Mucosa of rectum (tissue), 2 donors: ENCODE measurements at regions not wholly inside any gene's neighbourhood (a gene's known extent, or its start where the extent isn't known, plus 50 kb on each side); places are given as distances from the start of the nearest gene placed in this dataset.

ENCODE experiments used
- H3K27ac ChIP-seq, 2 donors: one replicate each; pipeline ENCODE4 v1.7.0; 2013; ENCODE audit warnings: inconsistent platforms in 2 of 2, low read depth in 2 of 2, low read length in 2 of 2
- H3K27me3 ChIP-seq, 2 donors: one replicate each; pipeline ENCODE4 v1.7.0; 2013; ENCODE audit warnings: low read length in 2 of 2; ENCODE audit not compliant: control insufficient read depth in 2 of 2, insufficient read depth in 2 of 2
- H3K36me3 ChIP-seq, 2 donors: one replicate each; pipeline ENCODE4 v1.7.0; 2013; ENCODE audit warnings: low read length in 2 of 2; ENCODE audit not compliant: control insufficient read depth in 2 of 2, insufficient read depth in 2 of 2
- H3K4me1 ChIP-seq, 2 donors: one replicate each; pipeline ENCODE4 v1.7.0; 2013; ENCODE audit warnings: low read length in 2 of 2, mild to moderate bottlenecking in 1 of 2; ENCODE audit not compliant: control insufficient read depth in 2 of 2, insufficient read depth in 2 of 2
- H3K4me3 ChIP-seq, 2 donors: one replicate each; pipeline ENCODE4 v1.7.0; 2013; ENCODE audit warnings: low read length in 2 of 2
- H3K9ac ChIP-seq, 2 donors: one replicate each; pipeline ENCODE4 v1.7.0; 2013; ENCODE audit warnings: low read length in 2 of 2, low read depth in 1 of 2, mild to moderate bottlenecking in 1 of 2
- H3K9me3 ChIP-seq, 2 donors: one replicate each; pipeline ENCODE4 v1.7.0; 2013; ENCODE audit warnings: low read length in 2 of 2; ENCODE audit not compliant: control insufficient read depth in 2 of 2
- donor health status: healthy.
- donor health status: Normal muscosa, but diverticular disease.

GRCh38 chr5:15065091-15065490 is 193.5 kb upstream of the ANKH start:
- Histone ChIP-seq H3K9ac (no peak overlapping the region), H3K27ac (no peak overlapping the region), H3K9me3 (no peaks in the 10 kb centered on the region), H3K4me3 (no peak overlapping the region), H3K36me3 (no peaks in the 10 kb centered on the region), H3K27me3 (no peaks in the 10 kb centered on the region), H3K4me1 (no peaks in the 10 kb centered on the region)

GRCh38 chr5:15064396-15064795 is 192.8 kb upstream of the ANKH start:
- Histone ChIP-seq H3K9me3 (no peaks in the 10 kb centered on the region), H3K9ac (no peak overlapping the region), H3K27ac (no peak overlapping the region), H3K27me3 (no peaks in the 10 kb centered on the region), H3K4me3 (no peak overlapping the region), H3K4me1 (no peaks in the 10 kb centered on the region), H3K36me3 (no peaks in the 10 kb centered on the region)

DNA sequence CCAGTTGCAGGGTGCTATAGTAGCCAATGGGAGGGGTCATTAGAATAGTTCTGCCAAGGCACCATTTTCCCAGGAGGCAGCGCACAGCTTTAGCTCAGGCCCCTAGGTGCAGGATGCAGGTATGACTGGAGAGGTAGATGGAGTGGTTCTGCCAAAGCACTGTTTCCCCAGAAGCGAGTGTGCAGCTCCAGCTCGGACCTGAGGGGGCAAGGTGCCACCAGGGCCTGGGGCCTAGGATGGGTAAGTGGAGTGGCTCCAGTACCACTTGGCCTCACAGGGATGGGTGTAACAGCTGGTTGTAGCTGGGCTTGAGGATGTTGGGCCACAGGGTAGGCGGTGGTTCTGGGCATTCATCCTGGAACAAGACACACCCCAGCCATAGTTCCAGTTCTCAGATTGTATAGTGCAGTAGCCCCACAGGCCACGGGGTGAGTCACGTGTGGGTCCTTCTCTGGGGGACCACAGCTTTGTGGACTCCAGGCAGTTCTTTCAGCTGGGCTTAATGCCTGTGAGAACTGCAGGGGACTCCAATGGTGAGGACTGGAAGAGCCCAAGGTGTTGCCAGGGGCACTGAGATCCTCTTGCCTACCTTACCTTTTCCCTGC is 185.5 kb upstream of the ANKH start:
- Histone ChIP-seq H3K9ac (no peak overlapping the region), H3K9me3 (no peaks in the 10 kb centered on the region), H3K27ac (no peak overlapping the region), H3K27me3 (no peaks in the 10 kb centered on the region), H3K36me3 (no peaks in the 10 kb centered on the region), H3K4me1 (no peaks in the 10 kb centered on the region), H3K4me3 (no peak overlapping the region)

GRCh38 chr5:15044521-15044920 is 172.9 kb upstream of the ANKH start:
- Histone ChIP-seq H3K27ac (no peak overlapping the region), H3K9ac (no peak overlapping the region), H3K27me3 (no peaks in the 10 kb centered on the region), H3K4me1 (no peaks in the 10 kb centered on the region), H3K9me3 (no peaks in the 10 kb centered on the region), H3K36me3 (no peaks in the 10 kb centered on the region), H3K4me3 (no peak overlapping the region)

DNA sequence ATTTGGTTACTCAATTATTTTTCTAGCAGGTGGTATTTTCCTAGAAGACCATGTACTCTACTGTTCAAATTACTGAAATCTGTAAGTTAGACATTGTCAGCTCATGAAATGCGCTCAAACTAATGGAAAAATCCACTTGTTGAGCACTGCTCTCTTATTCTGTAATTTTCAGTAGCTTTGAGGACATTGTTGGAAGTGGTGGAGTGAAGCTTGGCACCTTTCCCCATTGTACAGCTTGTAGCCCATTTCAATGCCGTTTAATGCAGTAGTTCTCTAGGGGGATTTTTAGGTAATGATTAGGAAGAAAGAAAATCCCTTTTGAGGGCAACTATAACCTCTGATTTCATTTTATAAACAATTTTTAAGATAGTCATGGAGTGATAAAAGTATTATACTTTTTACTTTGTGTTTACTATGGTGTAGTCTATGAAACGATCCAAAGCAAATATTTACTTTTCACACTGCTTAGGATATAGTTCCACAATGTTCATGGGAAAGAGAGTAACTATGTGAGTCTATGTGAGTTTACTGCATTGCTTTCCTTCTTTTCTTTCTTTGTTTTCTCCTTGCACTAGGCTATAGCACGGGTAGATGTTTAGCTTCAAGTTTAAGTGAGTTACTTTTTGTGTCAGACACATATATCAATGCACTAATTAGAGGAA is 165.8 kb upstream of the ANKH start:
- Histone ChIP-seq H3K9me3 (no peaks in the 10 kb centered on the region), H3K36me3 (no peaks in the 10 kb centered on the region), H3K27ac (no peak overlapping the region), H3K4me3 (no peak overlapping the region), H3K4me1 (peaks cover 0 to 3% of the 10 kb centered on the region in 2 donors), H3K27me3 (no peaks in the 10 kb centered on the region), H3K9ac (no peak overlapping the region)

DNA sequence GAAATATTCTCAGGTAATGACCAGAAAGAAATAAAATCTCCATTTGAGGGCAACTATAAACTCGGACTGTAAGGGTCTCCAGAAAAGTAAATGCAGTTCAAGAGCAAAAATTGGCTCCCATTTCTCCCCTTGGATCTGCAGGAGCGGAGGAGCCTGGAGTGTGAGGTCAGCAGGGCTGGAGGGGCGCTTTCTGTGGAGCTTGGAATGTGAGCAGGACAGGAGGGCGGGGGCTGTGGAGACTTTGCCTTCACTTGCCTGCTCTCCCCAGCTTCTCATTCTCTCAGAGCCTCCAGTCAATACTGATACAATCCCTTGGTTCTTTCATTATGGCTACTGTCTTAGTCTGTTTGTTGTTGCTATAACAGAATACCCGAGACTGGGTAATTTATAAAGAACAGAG is 162.8 kb upstream of the ANKH start:
- Histone ChIP-seq H3K4me3 (no peak overlapping the region), H3K27me3 (no peaks in the 10 kb centered on the region), H3K27ac (no peak overlapping the region), H3K9me3 (no peaks in the 10 kb centered on the region), H3K9ac (no peak overlapping the region), H3K36me3 (no peaks in the 10 kb centered on the region), H3K4me1 (peaks cover 0 to 3% of the 10 kb centered on the region in 2 donors)

DNA sequence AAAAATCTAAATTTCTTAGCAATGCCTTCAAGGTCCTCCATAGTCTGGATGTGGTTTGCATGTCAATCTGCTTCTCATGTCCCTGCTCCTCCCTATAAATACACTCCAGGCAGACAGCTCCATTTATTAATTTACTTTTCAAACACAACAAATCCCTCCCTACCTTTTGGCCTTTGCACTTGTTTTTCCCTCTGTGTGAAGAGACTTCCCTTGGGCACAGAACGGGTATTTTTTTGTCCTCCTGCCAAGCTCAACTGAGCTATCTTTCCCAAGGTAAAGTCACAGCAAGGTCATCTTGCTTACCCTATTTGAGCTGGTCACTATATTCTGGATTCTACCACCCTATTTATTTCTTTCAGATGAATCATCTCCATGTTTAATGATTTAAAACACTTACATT is 159.6 kb upstream of the ANKH start:
- Histone ChIP-seq H3K27ac (no peak overlapping the region), H3K36me3 (no peaks in the 10 kb centered on the region), H3K4me3 (no peak overlapping the region), H3K27me3 (no peaks in the 10 kb centered on the region), H3K4me1 (no peaks in the 10 kb centered on the region), H3K9ac (no peak overlapping the region), H3K9me3 (no peaks in the 10 kb centered on the region)

DNA sequence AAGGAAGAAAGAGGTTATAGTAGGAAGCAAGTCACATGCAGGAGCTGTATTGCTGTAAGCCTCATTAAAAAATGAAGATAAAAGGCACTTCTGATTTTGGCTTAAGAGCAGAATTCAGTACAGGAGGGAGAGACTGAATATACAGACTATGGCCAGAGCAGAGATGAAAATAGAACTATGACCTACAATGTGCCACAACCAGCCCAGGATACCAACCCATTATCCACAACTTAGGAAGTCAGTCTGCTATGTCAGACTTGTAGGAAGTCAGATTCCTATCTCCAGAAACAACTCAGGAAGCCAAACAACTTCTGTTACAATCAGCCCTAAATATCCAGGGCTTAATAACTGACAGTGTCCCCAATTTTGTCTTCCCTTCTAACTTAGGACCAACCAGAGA is 156.2 kb upstream of the ANKH start:
- Histone ChIP-seq H3K27ac (no peak overlapping the region), H3K9me3 (no peaks in the 10 kb centered on the region), H3K36me3 (no peaks in the 10 kb centered on the region), H3K4me3 (no peak overlapping the region), H3K9ac (no peak overlapping the region), H3K4me1 (no peaks in the 10 kb centered on the region), H3K27me3 (no peaks in the 10 kb centered on the region)

GRCh38 chr5:15026944-15027343 is 155.4 kb upstream of the ANKH start:
- no peaks in the 10 kb centered on the region for H3K4me1 ChIP-seq
- H3K9me3 ChIP-seq: no peaks in the 10 kb centered on the region
- no peak overlapping the region for H3K9ac ChIP-seq
- no peak overlapping the region for H3K4me3 ChIP-seq
- H3K36me3 ChIP-seq: no peaks in the 10 kb centered on the region
- no peak overlapping the region for H3K27ac ChIP-seq
- H3K27me3 ChIP-seq: no peaks in the 10 kb centered on the region

GRCh38 chr5:15026011-15026893 is 154.7 kb upstream of the ANKH start:
- no peaks in the 10 kb centered on the region for H3K9me3 ChIP-seq
- no peaks in the 10 kb centered on the region for H3K36me3 ChIP-seq
- no peak overlapping the region for H3K27ac ChIP-seq
- H3K9ac ChIP-seq: no peak overlapping the region
- no peaks in the 10 kb centered on the region for H3K4me1 ChIP-seq
- no peak overlapping the region for H3K4me3 ChIP-seq
- no peaks in the 10 kb centered on the region for H3K27me3 ChIP-seq
